C4-2B (cell line): ENCODE measurements at regions not wholly inside any gene's neighbourhood (a gene's known extent, or its start where the extent isn't known, plus 50 kb on each side); places are given as distances from the start of the nearest gene placed in this dataset.

Experiments used
- ZFX ChIP-seq: fragments of 450-650 bp; IDR thresholded peaks from 2 replicates; pipeline ENCODE4 v1.6.1; 2017
- TF ChIP-seq, protein P1 (sequence below): fragments of 450-650 bp; conservative IDR thresholded peaks from 2 replicates; pipeline ENCODE4 v1.5.1; 2017; ENCODE audit warnings: mild to moderate bottlenecking

GRCh38 chr4:19406789-19407188, 844.9 kb upstream of the SLIT2 start:
- TF ChIP-seq, protein P1, sequence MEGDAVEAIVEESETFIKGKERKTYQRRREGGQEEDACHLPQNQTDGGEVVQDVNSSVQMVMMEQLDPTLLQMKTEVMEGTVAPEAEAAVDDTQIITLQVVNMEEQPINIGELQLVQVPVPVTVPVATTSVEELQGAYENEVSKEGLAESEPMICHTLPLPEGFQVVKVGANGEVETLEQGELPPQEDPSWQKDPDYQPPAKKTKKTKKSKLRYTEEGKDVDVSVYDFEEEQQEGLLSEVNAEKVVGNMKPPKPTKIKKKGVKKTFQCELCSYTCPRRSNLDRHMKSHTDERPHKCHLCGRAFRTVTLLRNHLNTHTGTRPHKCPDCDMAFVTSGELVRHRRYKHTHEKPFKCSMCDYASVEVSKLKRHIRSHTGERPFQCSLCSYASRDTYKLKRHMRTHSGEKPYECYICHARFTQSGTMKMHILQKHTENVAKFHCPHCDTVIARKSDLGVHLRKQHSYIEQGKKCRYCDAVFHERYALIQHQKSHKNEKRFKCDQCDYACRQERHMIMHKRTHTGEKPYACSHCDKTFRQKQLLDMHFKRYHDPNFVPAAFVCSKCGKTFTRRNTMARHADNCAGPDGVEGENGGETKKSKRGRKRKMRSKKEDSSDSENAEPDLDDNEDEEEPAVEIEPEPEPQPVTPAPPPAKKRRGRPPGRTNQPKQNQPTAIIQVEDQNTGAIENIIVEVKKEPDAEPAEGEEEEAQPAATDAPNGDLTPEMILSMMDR = no peak
- TF ChIP-seq ZFX = no peak
